Caki2 (cell line): ENCODE measurements at regions not wholly inside any gene's neighbourhood (a gene's known extent, or its start where the extent isn't known, plus 50 kb on each side); places are given as distances from the start of the nearest gene placed in this dataset.

ENCODE experiments used
- DNase-seq: peaks from one replicate; pipeline ENCODE4 v3.0.0-alpha.2; 2015; ENCODE audit warnings: low read depth
- in situ Hi-C: cut with HindIII; loops from 2 replicates; pipeline ENCODE4 v1.10.0; 2016; ENCODE audit warnings: low sequenced_read_pairs, low pct_unique_long_range_greater_than_20kb, mixed read lengths

- in situ Hi-C loops = no loop called here
- DNase-seq = no peak
Measured at GRCh38 chr3:190790185-190790584, 72.3 kb downstream of the GMNC start.

DNA sequence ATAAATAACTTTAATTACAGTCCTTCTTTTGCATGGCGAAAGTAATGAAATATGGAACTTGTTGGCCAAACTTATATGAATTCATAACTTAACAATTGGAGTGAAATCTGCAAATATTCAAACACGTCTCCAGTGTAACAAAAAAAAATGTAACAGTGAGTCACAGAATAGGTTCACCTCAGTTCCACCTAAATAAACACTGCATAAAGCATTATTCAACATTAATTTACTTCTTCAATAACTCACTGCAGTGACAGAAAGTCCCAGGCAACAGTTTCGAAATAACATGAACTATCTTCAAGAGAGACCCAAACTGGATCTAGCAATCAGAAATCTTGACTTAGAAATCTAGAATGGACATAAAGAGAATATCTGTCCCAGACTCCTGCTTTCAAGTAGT lies 75.6 kb downstream of the GMNC start:
- DNase-seq = no peak
- in situ Hi-C loops = no loop called here

DNA sequence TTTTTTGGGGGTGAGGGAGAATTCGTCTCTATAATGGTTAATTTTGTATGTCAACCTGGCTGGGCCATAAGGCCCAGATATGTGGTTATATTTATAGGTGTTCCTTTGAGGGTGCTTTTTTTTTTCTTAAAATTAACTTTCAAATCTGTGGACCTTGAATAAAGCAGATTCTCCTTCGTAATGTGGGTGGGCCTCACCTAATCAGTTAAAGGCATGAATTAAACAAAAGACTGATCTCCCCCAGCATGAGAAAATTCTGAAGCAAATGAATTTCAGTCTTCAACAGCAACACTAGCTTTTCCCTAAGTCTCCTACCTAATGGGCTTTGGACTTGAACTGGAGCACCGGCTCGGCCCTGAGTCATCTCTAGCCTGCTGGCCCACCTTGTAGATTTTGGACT lies 77.4 kb downstream of the GMNC start:
- no peak for DNase-seq
- in situ Hi-C loops = no loop called here

GRCh38 chr3:190780524-190780923 lies 82.0 kb downstream of the GMNC start:
- in situ Hi-C loops = no loop called here
- no peak for DNase-seq

DNA sequence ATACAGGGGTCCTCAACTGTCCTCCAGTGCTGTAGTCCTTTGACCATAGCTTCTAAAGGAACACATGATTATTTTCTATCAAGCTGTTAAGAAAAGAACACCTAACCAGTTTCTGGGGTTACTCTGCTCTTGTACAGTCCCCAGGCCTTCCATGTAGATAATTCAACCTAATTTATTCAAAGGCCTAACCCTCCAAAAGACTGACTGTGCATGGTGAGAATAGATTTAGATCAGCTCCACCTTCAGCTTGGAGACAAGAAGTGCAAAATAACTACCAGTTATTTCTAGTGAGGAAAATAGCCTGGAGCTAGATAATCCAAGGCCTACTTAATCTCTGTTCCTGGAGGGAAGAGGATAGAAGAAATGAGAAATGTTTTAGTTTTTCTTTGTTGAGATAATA lies 87.9 kb downstream of the GMNC start:
- in situ Hi-C loops = no loop called here
- no peak for DNase-seq

- DNase-seq = no peak
Measured at GRCh38 chr3:190773948-190774347, 88.5 kb downstream of the GMNC start.

GRCh38 chr3:190772831-190773230 lies 89.7 kb downstream of the GMNC start:
- in situ Hi-C loops = no loop called here
- DNase-seq = no peak

More at GRCh38 chr3:190773948-190774347, 88.5 kb downstream of the GMNC start:
- in situ Hi-C loops = no loop called here

DNA sequence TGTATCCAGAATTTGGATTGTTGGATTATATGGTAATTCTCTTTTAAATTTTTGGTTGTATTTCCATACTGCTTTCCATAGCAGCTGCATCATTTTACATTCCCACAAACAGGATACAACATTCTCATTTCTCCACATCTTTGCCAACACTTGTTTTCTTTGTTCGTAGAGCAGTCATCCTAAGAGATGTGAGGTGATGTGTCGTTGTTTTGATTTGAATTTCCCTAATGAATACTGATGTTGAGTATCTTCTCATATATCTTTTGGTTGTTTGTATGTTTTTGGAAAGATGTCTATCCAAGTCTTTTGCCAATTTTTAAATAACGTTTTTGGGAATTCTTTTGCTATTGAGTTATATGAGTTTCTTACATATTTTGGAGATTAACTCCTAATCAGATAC lies 93.6 kb downstream of the GMNC start:
- in situ Hi-C loops = no loop called here

DNA sequence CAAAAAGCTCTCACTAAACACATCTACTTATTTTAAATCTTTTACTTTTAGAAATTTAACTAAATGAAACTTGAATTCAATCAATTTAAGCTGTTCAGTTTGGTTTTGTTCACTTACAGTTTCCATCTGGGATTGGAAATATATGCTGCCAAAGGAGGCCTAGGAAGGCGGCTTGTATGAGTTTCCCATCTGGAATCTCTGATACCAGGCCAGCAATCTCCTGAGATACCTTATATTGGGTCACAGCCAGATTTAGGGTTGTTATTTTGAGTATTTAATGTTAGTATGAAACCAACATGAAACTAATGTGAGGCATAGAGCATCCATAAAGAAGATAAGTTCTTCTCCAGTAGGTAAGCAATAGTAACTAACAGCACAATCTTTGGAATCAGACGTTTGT lies 94.6 kb downstream of the GMNC start:
- in situ Hi-C loops = no loop called here

More for the DNA sequence above, 93.6 kb downstream of the GMNC start:
- DNase-seq = no peak

DNA sequence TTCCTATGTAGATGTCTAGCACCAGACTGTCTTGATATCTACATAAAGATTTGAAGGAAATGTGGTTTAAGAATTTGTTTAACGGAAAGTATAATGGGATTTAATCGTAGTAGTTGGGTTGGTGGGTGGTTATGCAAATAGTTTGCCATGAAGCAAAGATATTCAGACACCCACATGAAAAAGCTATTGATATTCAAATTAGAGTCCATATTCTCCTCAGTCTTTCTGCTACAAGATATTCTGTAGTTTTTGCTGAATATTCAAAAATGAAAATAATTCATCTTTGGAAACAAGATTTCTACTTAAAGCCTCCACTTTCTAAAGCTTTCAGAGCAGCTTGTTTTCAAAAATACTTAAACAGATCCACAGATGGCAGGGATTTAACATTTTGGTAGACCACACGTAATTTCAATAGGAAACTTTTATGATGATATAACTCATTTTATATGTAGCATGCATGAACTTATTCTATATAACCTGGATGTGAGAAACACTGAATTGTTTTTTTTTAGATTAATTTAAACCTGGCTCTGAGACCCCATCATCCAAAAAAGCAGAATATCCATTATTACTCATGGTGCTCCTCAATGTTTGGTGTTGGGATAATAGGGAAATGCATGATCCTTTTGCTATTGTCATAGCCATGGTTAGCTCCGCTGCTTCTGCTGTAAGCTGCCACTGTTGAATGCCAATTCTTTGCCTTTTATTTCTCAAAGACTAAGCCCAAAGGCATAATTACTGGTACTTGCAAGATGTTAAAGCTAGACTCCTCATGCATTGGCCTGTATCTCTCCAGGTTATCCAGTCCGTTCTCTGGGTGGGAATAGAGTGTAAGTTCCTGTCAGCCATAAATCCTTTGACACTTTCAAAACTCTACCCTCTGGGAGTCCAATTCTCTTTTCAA lies 98.0 kb downstream of the GMNC start:
- in situ Hi-C loops = no loop called here
- no peak for DNase-seq

More for the DNA sequence above, 94.6 kb downstream of the GMNC start:
- DNase-seq = no peak

- DNase-seq = no peak
- in situ Hi-C loops = no loop called here
Measured at GRCh38 chr3:190762801-190763200, 99.7 kb downstream of the GMNC start.

- in situ Hi-C loops = no loop called here
- DNase-seq = no peak
Measured at GRCh38 chr3:190747571-190747970, 114.9 kb downstream of the GMNC start.

DNA sequence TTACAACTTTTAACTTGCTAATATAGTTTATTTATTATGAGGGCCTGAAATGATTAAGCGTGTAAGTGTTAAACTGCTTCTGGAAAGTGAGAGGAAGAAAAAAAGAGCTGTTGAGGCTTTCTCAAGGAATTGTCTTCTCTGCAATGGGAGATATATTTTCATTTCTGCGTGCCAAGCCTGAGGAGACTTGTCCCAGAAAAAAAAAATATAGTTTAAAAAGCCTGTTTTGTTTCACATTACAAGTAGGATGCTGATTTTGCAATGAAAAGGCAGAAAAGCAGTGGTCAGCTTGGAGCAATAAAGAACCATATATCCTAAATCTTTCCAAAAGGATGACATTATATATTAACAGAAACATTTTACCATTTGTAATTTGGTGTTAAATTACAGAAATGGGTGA lies 115.5 kb downstream of the GMNC start:
- in situ Hi-C loops = no loop called here
- DNase-seq = no peak

- in situ Hi-C loops = no loop called here
- no peak for DNase-seq
Measured at GRCh38 chr3:190746531-190746930, 116.0 kb downstream of the GMNC start.

GRCh38 chr3:190741788-190742187 lies 120.7 kb downstream of the GMNC start:
- in situ Hi-C loops = no loop called here
- DNase-seq = no peak

- in situ Hi-C loops = no loop called here
- no peak for DNase-seq
Measured at GRCh38 chr3:190739641-190740185, 122.8 kb downstream of the GMNC start.

DNA sequence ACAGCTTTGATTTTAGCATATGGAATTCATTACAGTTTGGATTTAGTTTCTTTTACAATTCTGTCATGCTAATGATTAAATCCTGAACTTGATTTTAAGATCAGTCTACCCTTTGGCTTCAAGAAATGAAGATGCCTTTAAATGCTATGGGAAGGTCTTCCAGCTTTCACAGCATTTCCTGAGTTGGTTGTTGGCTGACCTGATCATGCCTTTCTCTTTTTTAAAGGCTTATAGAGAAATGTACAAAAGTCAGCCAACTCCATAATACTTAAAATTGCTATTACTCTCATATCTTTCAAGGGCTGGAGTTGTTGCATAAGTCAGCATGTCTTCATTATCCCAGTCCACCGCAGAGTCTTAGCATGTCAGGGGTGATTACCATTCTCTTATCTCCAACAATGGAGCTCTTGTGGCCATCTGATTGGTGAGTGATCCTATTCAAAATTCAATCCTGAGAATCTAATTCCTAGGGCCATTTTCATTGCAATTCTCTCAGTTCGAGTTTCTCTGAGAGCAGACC lies 123.8 kb downstream of the GMNC start:
- in situ Hi-C loops = no loop called here

DNA sequence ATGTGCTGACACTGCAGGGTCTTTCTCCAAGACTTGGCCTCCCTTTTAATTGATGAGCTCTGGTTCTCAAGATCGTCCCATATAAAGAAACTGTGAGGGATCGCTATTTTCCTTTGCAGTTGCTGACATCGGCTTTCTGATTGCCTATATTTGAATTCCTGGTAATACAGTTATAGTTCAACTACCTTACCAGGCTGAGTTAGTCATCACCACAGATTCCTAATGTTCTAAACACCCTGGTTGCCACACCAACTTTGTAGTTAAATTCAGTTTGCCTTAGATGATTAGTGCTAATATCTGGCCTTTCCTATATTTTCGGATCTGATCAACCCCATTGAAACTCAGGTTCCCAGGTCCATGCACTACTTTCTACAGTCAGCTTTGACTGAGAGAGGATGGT lies 125.0 kb downstream of the GMNC start:
- in situ Hi-C loops = no loop called here
- no peak for DNase-seq

More for the DNA sequence above, 123.8 kb downstream of the GMNC start:
- no peak for DNase-seq

DNA sequence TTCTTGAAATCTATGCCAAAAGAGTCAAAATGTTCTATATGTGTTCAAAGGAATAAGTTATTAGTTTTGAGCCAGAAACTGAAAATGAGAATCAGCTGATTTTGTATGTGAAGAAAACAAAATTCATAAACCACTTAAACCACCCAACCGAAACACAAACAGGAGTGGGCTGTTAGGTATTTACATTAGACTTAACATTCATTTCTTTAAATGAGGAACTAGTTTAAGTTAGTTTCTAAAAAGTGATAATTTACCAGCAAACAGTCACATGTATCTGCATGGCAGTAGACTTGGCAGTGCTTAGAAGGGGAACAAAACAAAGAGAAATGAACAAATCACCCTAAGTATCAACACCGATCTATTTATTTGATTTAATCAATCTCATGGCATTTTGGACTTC lies 128.0 kb downstream of the GMNC start:
- in situ Hi-C loops = no loop called here
- no peak for DNase-seq
